Pulmonary artery endothelial cell (primary cell): ENCODE measurements at regions not wholly inside any gene's neighbourhood (a gene's known extent, or its start where the extent isn't known, plus 50 kb on each side); places are given as distances from the start of the nearest gene placed in this dataset.
"Not testable (repeated sequence)": the region's sequence is repeated elsewhere in the genome, so short reads cannot be mapped to it uniquely, and the experiment has no call there.

Experiments used
- DNase-seq: peaks from one replicate; pipeline ENCODE4 v3.0.0-alpha.2; 2011; ENCODE audit warnings: low read depth, low spot score

GRCh38 chr12:126228936-126229335 lies 1163.7 kb downstream of the AACS start:
- no peak for DNase-seq

- no peak for DNase-seq
Measured at GRCh38 chr12:126232711-126233110, 1167.5 kb downstream of the AACS start.

GRCh38 chr12:126233625-126234024 lies 1168.4 kb downstream of the AACS start:
- DNase-seq, result no peak

GRCh38 chr12:126243814-126244440 lies 1178.7 kb downstream of the AACS start:
- DNase-seq, result no peak

- no peak for DNase-seq
Measured at GRCh38 chr12:126247936-126248335, 1182.7 kb downstream of the AACS start.

- DNase-seq, result no peak
Measured at GRCh38 chr12:126248871-126249403, 1183.7 kb downstream of the AACS start.

GRCh38 chr12:126258190-126258589 lies 1193.0 kb downstream of the AACS start:
- DNase-seq, result no peak

GRCh38 chr12:126262829-126263228 lies 1197.6 kb downstream of the AACS start:
- no peak for DNase-seq

GRCh38 chr12:126268222-126268621 lies 1203.0 kb downstream of the AACS start:
- no peak for DNase-seq

GRCh38 chr12:126271159-126271558 lies 1205.9 kb downstream of the AACS start:
- DNase-seq, result no peak

GRCh38 chr12:126282691-126283090 lies 1217.5 kb downstream of the AACS start:
- DNase-seq, result no peak

- DNase-seq, result no peak
Measured at GRCh38 chr12:126286203-126286602, 1221.0 kb downstream of the AACS start.

- DNase-seq, result no peak
Measured at GRCh38 chr12:126290456-126290855, 1225.2 kb downstream of the AACS start.

GRCh38 chr12:126291987-126292386 lies 1226.8 kb downstream of the AACS start:
- DNase-seq, result not testable (repeated sequence)

- DNase-seq, result no peak
Measured at GRCh38 chr12:126295652-126296051, 1230.4 kb downstream of the AACS start.

GRCh38 chr12:126309278-126309677 lies 1244.0 kb downstream of the AACS start:
- DNase-seq, result no peak

GRCh38 chr12:126312457-126312856 lies 1247.2 kb downstream of the AACS start:
- DNase-seq, result no peak

GRCh38 chr12:126316411-126316810 lies 1251.2 kb downstream of the AACS start:
- no peak for DNase-seq

GRCh38 chr12:126337556-126338441 lies 1272.6 kb downstream of the AACS start:
- DNase-seq, result no peak

GRCh38 chr12:126342866-126343265 lies 1277.6 kb downstream of the AACS start:
- DNase-seq, result no peak

GRCh38 chr12:126343321-126343720 lies 1278.1 kb downstream of the AACS start:
- no peak for DNase-seq

- no peak for DNase-seq
Measured at GRCh38 chr12:126346087-126346486, 1280.9 kb downstream of the AACS start.

GRCh38 chr12:126347421-126347820 lies 1282.2 kb downstream of the AACS start:
- no peak for DNase-seq
